ENCODE measurements at regions not wholly inside any gene's neighbourhood (a gene's known extent, or its start where the extent isn't known, plus 50 kb on each side); places are given as distances from the start of the nearest gene placed in this dataset.

DNA sequence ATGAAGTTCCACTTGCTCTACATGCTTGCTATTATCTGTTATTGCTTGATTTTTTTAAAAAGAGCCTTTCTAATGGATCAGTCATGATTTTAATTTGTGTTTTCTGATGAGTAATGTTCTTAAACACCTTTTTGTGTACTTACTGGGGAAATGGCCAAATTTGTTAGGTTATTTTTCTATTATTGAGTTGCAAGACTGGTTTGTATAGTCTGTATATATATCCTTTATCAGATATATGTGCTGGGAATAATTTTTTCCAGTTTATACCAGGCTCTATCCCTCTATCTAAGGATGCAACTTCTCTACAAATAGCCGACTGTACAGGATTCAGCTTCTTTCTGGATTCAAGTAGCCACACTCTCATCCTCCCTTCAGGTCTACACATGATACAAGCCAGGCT, 65.6 kb upstream of the SEC61G start:
- no peak overlapping the region for H3K27ac ChIP-seq (ENCODE audit: low read depth, low read length)
- H3K4me2 ChIP-seq (ENCODE audit: low read length): no peak overlapping the region
- no peak overlapping the region for H2BK12ac ChIP-seq (ENCODE audit: low read length)
- no peak overlapping the region for H4K8ac ChIP-seq (ENCODE audit: low read depth, low read length)
- no peak overlapping the region for H3K9ac ChIP-seq (ENCODE audit: low read length)
- no peaks in the 10 kb centered on the region for H3K4me1 ChIP-seq (ENCODE audit: control insufficient read depth in 1 of 2, insufficient read depth in 2 of 2, low read length in 2 of 2)
- H4K91ac ChIP-seq (ENCODE audit: low read depth, low read length): no peak overlapping the region
- WGBS (ENCODE audit: extremely low coverage, insufficient coverage, insufficient read length): no CpG with 5 or more reads among the region's 1 CpG
- no peaks in the 10 kb centered on the region for H3K9me3 ChIP-seq (ENCODE audit: insufficient read depth, low read depth, low read length)
- H3K79me1 ChIP-seq (ENCODE audit: low read length): no peaks in the 10 kb centered on the region
- no peak overlapping the region for H3K4ac ChIP-seq (ENCODE audit: low read depth, low read length)
- no peak overlapping the region for H2BK120ac ChIP-seq (ENCODE audit: insufficient read depth, low read length, poor library complexity)
- no peak overlapping the region for H4K12ac ChIP-seq (ENCODE audit: low read depth, low read length)
- H3K36me3 ChIP-seq (ENCODE audit: control insufficient read depth in 1 of 2, insufficient read depth in 2 of 2, low read length in 2 of 2): no peaks in the 10 kb centered on the region
- H3K18ac ChIP-seq (ENCODE audit: low read length): no peak overlapping the region
- H3K79me2 ChIP-seq (ENCODE audit: control insufficient read depth, insufficient read depth, low read length, poor library complexity): no peaks in the 10 kb centered on the region
- H2AK5ac ChIP-seq (ENCODE audit: low read length): no peak overlapping the region
- H3K4me3 ChIP-seq (ENCODE audit: low read depth, low read length): no peak overlapping the region
- H2BK5ac ChIP-seq (ENCODE audit: low read depth, low read length, poor library complexity): no peak overlapping the region
- no peak overlapping the region for H3K14ac ChIP-seq (ENCODE audit: low read length)
- no peak overlapping the region for H3K23ac ChIP-seq (ENCODE audit: low read length)
- H3K27me3 ChIP-seq (ENCODE audit: insufficient read depth, low read length): no peaks in the 10 kb centered on the region
- H2AFZ ChIP-seq (ENCODE audit: insufficient read depth, low read length, poor library complexity): no peak overlapping the region
- DNase-seq: no peak

DNA sequence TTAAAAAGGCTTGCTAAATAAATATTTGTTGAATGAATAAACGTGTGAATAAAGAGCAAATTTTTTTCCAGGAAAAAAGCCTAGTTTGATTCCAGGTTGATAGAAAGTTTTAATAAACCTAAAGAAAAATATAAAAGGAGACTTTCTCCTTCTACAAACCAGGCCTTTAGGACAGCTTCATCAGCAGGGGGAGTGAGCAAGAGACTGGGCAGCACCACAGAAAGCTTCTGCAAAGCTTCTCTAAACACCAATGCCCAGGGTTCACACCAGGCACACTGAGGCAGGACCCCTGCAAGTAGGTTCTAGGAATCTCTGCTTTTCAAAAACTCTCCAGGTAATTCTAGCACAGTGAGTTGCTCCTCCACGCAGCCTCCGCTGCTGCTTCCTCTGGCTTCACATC, 66.4 kb upstream of the SEC61G start:
- H2AFZ ChIP-seq (ENCODE audit: insufficient read depth, low read length, poor library complexity): no peak overlapping the region
- no peaks in the 10 kb centered on the region for H3K9me3 ChIP-seq (ENCODE audit: insufficient read depth, low read depth, low read length)
- H3K18ac ChIP-seq (ENCODE audit: low read length): no peak overlapping the region
- H4K12ac ChIP-seq (ENCODE audit: low read depth, low read length): no peak overlapping the region
- H2AK5ac ChIP-seq (ENCODE audit: low read length): no peak overlapping the region
- no peak overlapping the region for H2BK12ac ChIP-seq (ENCODE audit: low read length)
- H3K23ac ChIP-seq (ENCODE audit: low read length): no peak overlapping the region
- no peak overlapping the region for H3K27ac ChIP-seq (ENCODE audit: low read depth, low read length)
- no peaks in the 10 kb centered on the region for H3K79me2 ChIP-seq (ENCODE audit: control insufficient read depth, insufficient read depth, low read length, poor library complexity)
- no peaks in the 10 kb centered on the region for H3K4me1 ChIP-seq (ENCODE audit: control insufficient read depth in 1 of 2, insufficient read depth in 2 of 2, low read length in 2 of 2)
- H3K4ac ChIP-seq (ENCODE audit: low read depth, low read length): no peak overlapping the region
- no peak overlapping the region for H3K14ac ChIP-seq (ENCODE audit: low read length)
- no peak overlapping the region for H3K4me2 ChIP-seq (ENCODE audit: low read length)
- no peak for DNase-seq
- no peak overlapping the region for H3K4me3 ChIP-seq (ENCODE audit: low read depth, low read length)
- H3K79me1 ChIP-seq (ENCODE audit: low read length): no peaks in the 10 kb centered on the region
- H4K8ac ChIP-seq (ENCODE audit: low read depth, low read length): no peak overlapping the region
- H3K27me3 ChIP-seq (ENCODE audit: insufficient read depth, low read length): no peaks in the 10 kb centered on the region
- no CpG with 5 or more reads among the region's 3 CpGs for WGBS (ENCODE audit: extremely low coverage, insufficient coverage, insufficient read length)
- no peak overlapping the region for H2BK5ac ChIP-seq (ENCODE audit: low read depth, low read length, poor library complexity)
- no peak overlapping the region for H3K9ac ChIP-seq (ENCODE audit: low read length)
- H4K91ac ChIP-seq (ENCODE audit: low read depth, low read length): no peak overlapping the region
- no peaks in the 10 kb centered on the region for H3K36me3 ChIP-seq (ENCODE audit: control insufficient read depth in 1 of 2, insufficient read depth in 2 of 2, low read length in 2 of 2)
- no peak overlapping the region for H2BK120ac ChIP-seq (ENCODE audit: insufficient read depth, low read length, poor library complexity)

DNA sequence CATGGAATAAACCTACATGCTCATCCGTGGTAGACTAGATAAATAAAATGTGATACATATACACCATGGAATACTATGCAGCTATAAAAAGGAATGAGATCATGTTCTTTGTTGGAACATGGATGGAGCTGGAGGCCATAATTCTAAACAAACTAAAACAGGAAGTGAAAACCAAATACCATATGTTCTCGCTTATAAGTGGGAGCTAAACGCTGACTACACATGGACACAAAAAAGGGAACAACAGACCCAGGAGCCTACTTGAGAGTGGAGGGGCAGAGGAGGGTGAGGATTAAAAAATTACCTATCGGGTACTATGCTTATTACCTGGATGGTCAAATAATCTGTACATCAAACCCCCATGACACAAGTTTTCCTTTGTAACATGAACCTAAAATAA, 68.7 kb upstream of the SEC61G start:
- Histone ChIP-seq H3K4me3 (ENCODE audit: low read depth, low read length) (no peak overlapping the region), H3K4me1 (ENCODE audit: control insufficient read depth in 1 of 2, insufficient read depth in 2 of 2, low read length in 2 of 2) (no peaks in the 10 kb centered on the region), H3K23ac (ENCODE audit: low read length) (no peak overlapping the region), H3K79me2 (ENCODE audit: control insufficient read depth, insufficient read depth, low read length, poor library complexity) (no peaks in the 10 kb centered on the region), H2BK5ac (ENCODE audit: low read depth, low read length, poor library complexity) (no peak overlapping the region), H3K18ac (ENCODE audit: low read length) (no peak overlapping the region), H4K91ac (ENCODE audit: low read depth, low read length) (no peak overlapping the region), H3K27me3 (ENCODE audit: insufficient read depth, low read length) (no peaks in the 10 kb centered on the region), H3K79me1 (ENCODE audit: low read length) (no peaks in the 10 kb centered on the region), H3K27ac (ENCODE audit: low read depth, low read length) (no peak overlapping the region), H2AFZ (ENCODE audit: insufficient read depth, low read length, poor library complexity) (no peak overlapping the region), H2AK5ac (ENCODE audit: low read length) (no peak overlapping the region), H2BK12ac (ENCODE audit: low read length) (no peak overlapping the region), H4K8ac (ENCODE audit: low read depth, low read length) (no peak overlapping the region), H3K9me3 (ENCODE audit: insufficient read depth, low read depth, low read length) (no peaks in the 10 kb centered on the region), H3K4ac (ENCODE audit: low read depth, low read length) (no peak overlapping the region), H2BK120ac (ENCODE audit: insufficient read depth, low read length, poor library complexity) (no peak overlapping the region), H3K14ac (ENCODE audit: low read length) (no peak overlapping the region), H4K12ac (ENCODE audit: low read depth, low read length) (no peak overlapping the region), H3K36me3 (ENCODE audit: control insufficient read depth in 1 of 2, insufficient read depth in 2 of 2, low read length in 2 of 2) (no peaks in the 10 kb centered on the region), H3K9ac (ENCODE audit: low read length) (no peak overlapping the region), H3K4me2 (ENCODE audit: low read length) (no peak overlapping the region)
- no CpG with 5 or more reads among the region's 4 CpGs for WGBS (ENCODE audit: extremely low coverage, insufficient coverage, insufficient read length)
- no peak for DNase-seq

DNA sequence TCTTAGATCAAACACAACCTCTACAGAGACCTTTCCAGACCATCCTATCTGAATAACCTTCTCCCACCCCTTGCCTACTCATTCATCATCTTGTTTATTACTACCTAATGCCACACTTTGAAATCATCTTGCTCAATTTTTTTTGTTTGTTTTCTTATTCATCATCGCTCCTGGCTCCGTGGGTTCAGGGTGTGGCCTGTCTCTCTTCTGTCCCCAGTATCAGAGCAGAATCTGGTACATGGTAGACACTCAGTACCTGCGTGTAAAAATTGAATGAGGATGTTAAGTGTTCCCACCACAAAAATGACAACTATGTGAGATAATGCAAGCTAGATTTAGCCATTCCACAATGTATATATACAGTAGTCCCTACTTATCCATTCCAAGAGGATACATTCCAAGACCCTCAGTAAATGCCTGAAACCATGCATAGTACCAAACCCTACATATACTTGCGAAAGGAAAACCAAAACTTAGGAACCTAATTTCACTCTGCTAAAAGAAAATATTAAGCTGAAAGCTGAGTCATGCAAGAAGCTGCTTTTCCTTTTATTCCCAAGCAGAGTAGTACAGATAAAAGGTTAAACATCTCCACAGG, 72.1 kb upstream of the SEC61G start:
- Histone ChIP-seq H2BK120ac (ENCODE audit: insufficient read depth, low read length, poor library complexity) (no peak overlapping the region), H3K4me3 (ENCODE audit: low read depth, low read length) (no peak overlapping the region), H4K12ac (ENCODE audit: low read depth, low read length) (no peak overlapping the region), H3K79me2 (ENCODE audit: control insufficient read depth, insufficient read depth, low read length, poor library complexity) (no peaks in the 10 kb centered on the region), H3K4me1 (ENCODE audit: control insufficient read depth in 1 of 2, insufficient read depth in 2 of 2, low read length in 2 of 2) (no peaks in the 10 kb centered on the region), H3K9ac (ENCODE audit: low read length) (no peak overlapping the region), H3K79me1 (ENCODE audit: low read length) (no peaks in the 10 kb centered on the region), H2AK5ac (ENCODE audit: low read length) (no peak overlapping the region), H3K36me3 (ENCODE audit: control insufficient read depth in 1 of 2, insufficient read depth in 2 of 2, low read length in 2 of 2) (no peaks in the 10 kb centered on the region), H2BK5ac (ENCODE audit: low read depth, low read length, poor library complexity) (no peak overlapping the region), H4K91ac (ENCODE audit: low read depth, low read length) (no peak overlapping the region), H3K9me3 (ENCODE audit: insufficient read depth, low read depth, low read length) (no peaks in the 10 kb centered on the region), H3K14ac (ENCODE audit: low read length) (no peak overlapping the region), H3K23ac (ENCODE audit: low read length) (no peak overlapping the region), H3K4me2 (ENCODE audit: low read length) (no peak overlapping the region), H3K27me3 (ENCODE audit: insufficient read depth, low read length) (no peaks in the 10 kb centered on the region), H3K4ac (ENCODE audit: low read depth, low read length) (no peak overlapping the region), H2AFZ (ENCODE audit: insufficient read depth, low read length, poor library complexity) (no peak overlapping the region), H4K8ac (ENCODE audit: low read depth, low read length) (no peak overlapping the region), H3K27ac (ENCODE audit: low read depth, low read length) (no peak overlapping the region), H3K18ac (ENCODE audit: low read length) (no peak overlapping the region), H2BK12ac (ENCODE audit: low read length) (no peak overlapping the region)
- WGBS (ENCODE audit: extremely low coverage, insufficient coverage, insufficient read length): no CpG with 5 or more reads among the region's 4 CpGs
- peak in 1 of 2 donors; percentile 57 for DNase-seq
